G401.6 (cell line): ENCODE measurements at regions not wholly inside any gene's neighbourhood (a gene's known extent, or its start where the extent isn't known, plus 50 kb on each side); places are given as distances from the start of the nearest gene placed in this dataset.

ENCODE experiments used
- FAIRE-seq: peaks from 2 replicates; lab custom pipeline; 2012; peaks lifted over from hg19 to GRCh38; lab: Jason Lieb, UNC

- no peak for FAIRE-seq
Measured at GRCh38 chr10:113420733-113421675, 131.8 kb upstream of the HABP2 start.

- FAIRE-seq, result no peak
Measured at GRCh38 chr10:113422371-113422770, 130.5 kb upstream of the HABP2 start.

- no peak for FAIRE-seq
Measured at GRCh38 chr10:113423981-113424721, 128.7 kb upstream of the HABP2 start.

GRCh38 chr10:113425008-113425407 is 127.8 kb upstream of the HABP2 start:
- no peak for FAIRE-seq

GRCh38 chr10:113425541-113425951 is 127.3 kb upstream of the HABP2 start:
- FAIRE-seq, result no peak

- no peak for FAIRE-seq
Measured at GRCh38 chr10:113426181-113426877, 126.5 kb upstream of the HABP2 start.

DNA sequence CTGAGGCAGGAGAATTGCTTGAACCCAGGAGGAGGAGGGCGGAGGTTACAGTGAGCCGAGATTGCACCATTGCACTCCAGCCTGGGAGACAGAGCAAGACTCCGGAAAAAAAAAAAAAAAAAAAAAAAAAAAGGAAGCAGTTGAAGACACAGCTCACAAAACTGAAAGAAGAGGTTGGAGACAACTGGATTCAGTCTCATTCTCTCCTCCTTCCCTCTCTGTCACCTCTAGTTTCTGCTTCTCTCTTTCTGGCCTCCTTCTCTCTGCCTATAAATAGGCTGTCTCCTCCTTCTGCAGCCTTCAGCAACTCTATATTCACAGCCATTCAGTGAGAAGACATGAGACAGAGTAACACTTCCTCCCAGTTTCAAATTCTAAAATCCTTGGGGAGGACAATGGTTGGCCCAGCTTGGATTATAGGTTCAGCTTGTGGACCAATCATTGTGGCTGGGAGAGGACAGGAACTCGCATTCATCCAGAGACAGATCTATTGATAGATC is 125.6 kb upstream of the HABP2 start:
- no peak for FAIRE-seq

GRCh38 chr10:113427811-113428558 is 124.9 kb upstream of the HABP2 start:
- FAIRE-seq, result no peak

DNA sequence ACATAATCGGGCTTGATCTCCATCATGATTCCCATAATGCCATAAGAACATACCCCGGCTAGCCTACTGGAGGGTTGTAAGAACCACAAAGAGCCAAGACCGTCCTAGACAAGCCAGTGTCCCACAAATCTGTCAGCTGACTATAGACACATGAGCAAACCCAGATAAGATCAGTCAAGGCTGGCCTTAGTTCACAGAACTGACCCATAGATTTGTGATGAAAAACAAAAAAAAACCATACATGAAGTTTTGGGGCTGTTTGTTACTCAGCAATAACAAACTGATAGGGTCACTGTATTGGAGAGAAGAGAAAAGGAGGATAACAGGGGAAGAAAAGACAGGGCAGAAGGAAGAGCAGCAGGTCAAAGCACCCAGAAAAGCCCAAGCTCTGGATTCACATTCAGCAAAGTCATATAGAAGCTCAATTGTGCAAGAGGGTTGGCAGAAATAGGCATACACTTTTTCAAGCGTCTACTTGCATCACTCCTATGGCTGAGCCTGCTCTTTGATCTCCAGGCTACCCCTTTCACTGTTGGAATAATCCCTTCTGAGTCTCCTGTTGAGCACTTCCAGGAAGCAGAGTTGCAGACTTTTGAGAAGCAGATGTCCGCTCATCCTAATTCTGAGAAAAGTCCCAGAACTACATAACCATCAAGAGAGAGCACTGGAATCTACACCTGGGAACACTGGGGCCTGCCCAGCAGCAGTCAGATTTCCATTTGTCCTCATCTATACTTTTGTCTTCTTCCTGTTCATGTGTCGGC is 122.0 kb upstream of the HABP2 start:
- FAIRE-seq, result no peak

- no peak for FAIRE-seq
Measured at GRCh38 chr10:113431398-113432160, 121.3 kb upstream of the HABP2 start.

- no peak for FAIRE-seq
Measured at GRCh38 chr10:113433711-113434110, 119.1 kb upstream of the HABP2 start.

DNA sequence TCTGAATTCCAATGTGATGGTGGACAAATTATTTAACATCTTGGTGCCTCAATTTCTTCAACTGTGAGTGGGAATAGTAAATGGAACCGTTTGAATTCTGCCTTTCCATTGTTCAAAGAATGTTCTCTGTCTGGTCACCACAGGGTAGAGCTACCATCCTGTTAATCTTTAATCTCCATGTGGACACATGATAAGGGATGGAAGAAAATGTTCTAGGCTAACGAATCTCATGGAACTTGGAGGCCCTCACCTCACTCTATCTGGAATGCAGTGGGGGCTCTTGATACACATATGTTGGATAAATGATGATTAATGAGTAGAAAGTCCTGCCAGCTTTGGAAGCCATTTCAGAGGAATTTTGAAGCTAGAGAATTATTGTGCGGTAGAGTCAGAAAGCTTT is 118.5 kb upstream of the HABP2 start:
- FAIRE-seq, result no peak

DNA sequence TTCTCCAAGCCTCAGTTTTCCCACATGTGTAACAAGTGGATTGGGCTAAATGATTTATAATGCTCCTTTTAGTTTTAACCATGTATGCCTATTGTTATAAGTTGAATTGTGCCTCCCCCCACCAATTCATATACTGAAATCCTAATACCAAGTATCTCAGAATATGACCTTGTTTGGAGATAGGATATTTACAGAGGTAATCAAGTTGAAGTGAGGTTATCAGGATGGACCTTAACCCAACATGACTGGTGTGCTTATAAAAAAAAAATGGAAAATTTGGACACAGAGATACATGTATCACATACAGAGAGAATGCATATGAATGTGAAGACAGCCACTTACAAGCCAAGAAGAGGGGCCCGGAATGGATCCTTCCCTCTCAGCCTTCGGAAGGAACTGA is 117.9 kb upstream of the HABP2 start:
- FAIRE-seq, result no peak

GRCh38 chr10:113435881-113436280 is 117.0 kb upstream of the HABP2 start:
- FAIRE-seq, result no peak

- FAIRE-seq, result no peak
Measured at GRCh38 chr10:113436851-113437250, 116.0 kb upstream of the HABP2 start.

GRCh38 chr10:113438652-113439051 is 114.2 kb upstream of the HABP2 start:
- no peak for FAIRE-seq

DNA sequence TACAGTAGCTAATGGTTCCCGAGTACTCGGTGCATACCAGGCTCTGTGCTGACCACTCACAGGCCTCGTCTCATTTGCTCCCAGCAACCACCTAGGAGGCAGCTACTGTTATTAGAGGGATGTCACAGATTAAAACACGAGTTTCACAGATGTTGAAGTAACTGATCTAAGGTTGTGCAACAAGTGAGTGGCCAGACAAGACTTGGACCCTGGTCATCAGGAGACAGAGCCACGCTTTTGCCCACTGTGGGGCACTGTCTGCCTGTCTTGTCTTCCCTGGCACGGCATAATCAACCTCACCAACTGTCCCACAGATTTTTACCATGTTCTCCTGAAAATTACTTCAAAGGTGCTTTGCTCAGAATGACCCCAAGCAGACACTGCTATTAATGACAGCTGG is 111.6 kb upstream of the HABP2 start:
- no peak for FAIRE-seq

DNA sequence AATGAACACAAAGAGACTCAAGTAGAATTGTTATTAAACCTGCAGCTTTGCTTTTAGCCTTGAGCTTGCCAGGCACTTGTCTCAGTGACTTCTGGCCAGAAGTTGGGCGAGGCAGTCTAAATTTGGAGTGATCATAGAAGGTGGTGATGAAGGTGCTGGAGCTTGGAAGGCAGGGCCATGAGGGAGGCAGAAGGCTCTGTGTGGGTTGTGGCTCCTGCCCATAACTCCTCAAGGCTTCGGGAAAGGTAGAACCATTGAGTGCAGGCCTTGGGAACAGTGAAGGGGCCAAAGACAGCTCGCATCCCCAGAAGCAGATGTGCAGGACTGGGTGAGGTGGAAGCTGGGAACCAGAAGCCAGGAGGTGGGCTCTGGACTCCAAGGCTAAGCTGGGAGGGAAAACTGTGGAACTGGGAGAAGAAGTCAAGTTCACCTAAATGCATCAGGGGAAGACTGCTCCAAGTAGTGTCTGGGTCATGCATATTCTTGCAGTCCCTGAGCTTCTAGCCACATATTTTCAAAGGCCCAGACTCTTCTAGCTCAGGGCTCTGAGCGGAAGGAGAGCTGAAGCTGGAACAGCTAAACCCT is 111.1 kb upstream of the HABP2 start:
- no peak for FAIRE-seq

DNA sequence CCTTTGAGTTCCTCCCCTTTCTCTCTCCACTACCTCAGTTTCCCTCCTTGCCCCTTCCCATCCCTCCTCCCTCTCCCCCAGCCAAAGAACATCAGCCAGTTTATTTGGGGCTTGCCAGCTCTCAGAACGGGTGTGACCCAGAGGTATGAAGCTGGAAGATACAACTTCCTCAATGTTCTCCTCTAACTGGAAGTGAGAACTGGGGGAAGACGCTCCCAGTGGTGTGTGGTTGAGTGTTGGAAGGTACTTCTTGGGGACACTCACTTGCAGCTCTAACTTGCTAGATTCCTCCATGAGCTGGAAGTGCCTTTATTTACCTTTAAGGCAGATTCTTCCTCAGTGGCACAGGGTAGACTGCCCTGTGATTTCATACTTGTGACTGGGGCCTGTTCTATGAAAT is 110.5 kb upstream of the HABP2 start:
- no peak for FAIRE-seq
